Kidney epithelial cell (primary cell): ENCODE measurements at regions not wholly inside any gene's neighbourhood (a gene's known extent, or its start where the extent isn't known, plus 50 kb on each side); places are given as distances from the start of the nearest gene placed in this dataset.
A peak's percentile ranks its signal among the peaks of the same experiment; 100 is the strongest.

Source experiments
- DNase-seq: peaks from one replicate; pipeline ENCODE4 v3.0.0-alpha.2; 2010; ENCODE audit warnings: low read depth
- H3K27me3 ChIP-seq: 2 replicates; pipeline ENCODE4 v1.6.0; 2011; ENCODE audit warnings: low read length; ENCODE audit not compliant: control insufficient read depth, insufficient read depth
- H3K36me3 ChIP-seq: 2 replicates; pipeline ENCODE4 v1.5.1; 2011; ENCODE audit warnings: low read length; ENCODE audit not compliant: control insufficient read depth, insufficient read depth
- H3K4me3 ChIP-seq: 2 replicates; pipeline ENCODE4 v1.5.1; 2011; ENCODE audit warnings: low read depth, mild to moderate bottlenecking, control low read depth, low read length
- TF ChIP-seq, protein P1 (sequence below): IDR thresholded peaks from 2 replicates; pipeline ENCODE4 v1.5.1; 2011; ENCODE audit warnings: mild to moderate bottlenecking, moderate library complexity, low read length, control low read depth, inconsistent platforms; ENCODE audit not compliant: insufficient read depth, poor library complexity, severe bottlenecking

DNA sequence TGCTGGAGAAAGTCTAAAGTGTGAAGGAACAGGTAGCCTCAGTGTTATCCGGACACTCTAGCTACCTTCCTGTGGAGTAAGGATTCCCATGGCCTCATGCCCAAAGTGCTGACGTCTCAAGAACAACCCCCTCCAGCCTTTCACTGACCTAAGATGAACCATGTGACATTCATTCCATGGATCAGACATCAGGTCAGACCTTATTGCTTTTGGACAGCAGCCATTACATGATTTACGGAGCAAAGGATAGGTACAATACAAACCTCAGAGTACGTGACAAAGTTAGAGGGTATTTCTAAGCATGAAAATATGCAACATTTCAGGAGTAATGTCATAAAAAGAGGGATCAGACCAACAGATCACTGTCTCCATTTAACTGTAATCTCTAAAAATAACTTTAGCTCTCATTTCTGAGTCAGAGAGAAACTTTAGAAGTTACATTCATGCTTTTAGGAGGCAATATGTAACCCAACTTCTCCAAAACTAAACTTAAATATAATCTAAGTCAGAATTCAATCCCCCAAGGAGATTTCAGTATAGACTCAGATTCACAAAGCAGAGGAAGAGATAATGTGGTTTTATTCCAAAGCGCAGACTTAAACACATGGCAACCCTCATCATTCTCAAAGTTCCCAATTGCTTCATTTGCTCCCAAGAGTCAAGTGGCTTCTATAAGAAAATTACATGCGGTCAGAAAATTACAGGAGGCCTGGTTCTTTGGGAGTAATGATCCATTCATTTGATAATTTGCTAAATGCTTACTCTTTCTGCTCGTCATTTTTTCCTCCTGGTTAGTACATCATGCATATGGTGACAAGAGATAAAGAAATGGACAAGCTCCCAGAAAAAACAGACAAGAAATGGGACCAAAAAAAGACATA lies 280.4 kb downstream of the SETD4 start:
- Histone ChIP-seq H3K36me3 (no peaks in the 10 kb centered on the region), H3K4me3 (no peak overlapping the region), H3K27me3 (no peaks in the 10 kb centered on the region)
- peak; percentile 79 for DNase-seq
- TF ChIP-seq, protein P1, sequence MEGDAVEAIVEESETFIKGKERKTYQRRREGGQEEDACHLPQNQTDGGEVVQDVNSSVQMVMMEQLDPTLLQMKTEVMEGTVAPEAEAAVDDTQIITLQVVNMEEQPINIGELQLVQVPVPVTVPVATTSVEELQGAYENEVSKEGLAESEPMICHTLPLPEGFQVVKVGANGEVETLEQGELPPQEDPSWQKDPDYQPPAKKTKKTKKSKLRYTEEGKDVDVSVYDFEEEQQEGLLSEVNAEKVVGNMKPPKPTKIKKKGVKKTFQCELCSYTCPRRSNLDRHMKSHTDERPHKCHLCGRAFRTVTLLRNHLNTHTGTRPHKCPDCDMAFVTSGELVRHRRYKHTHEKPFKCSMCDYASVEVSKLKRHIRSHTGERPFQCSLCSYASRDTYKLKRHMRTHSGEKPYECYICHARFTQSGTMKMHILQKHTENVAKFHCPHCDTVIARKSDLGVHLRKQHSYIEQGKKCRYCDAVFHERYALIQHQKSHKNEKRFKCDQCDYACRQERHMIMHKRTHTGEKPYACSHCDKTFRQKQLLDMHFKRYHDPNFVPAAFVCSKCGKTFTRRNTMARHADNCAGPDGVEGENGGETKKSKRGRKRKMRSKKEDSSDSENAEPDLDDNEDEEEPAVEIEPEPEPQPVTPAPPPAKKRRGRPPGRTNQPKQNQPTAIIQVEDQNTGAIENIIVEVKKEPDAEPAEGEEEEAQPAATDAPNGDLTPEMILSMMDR = no peak

DNA sequence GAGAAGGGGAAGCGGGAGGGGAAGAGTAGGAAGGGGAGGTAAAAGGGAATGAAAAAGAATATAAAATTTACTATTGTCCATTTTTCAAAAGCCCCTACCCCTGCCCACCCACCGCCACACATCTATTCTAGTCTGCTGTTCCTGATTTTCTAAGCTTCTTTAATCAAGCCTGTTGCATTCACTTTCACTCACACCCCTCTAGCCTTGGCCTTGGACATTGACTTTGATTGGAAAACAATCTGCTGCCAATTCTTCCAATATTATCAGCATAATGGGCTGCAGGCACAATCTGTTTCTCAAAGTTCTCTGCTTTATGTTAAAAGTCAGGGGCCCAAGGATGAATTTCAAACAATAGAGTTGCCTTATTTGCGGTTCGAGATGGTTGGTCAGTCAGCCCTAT lies 281.2 kb downstream of the SETD4 start:
- TF ChIP-seq, protein P1 = no peak
- Histone ChIP-seq H3K4me3 (no peak overlapping the region), H3K27me3 (no peaks in the 10 kb centered on the region), H3K36me3 (no peaks in the 10 kb centered on the region)
- DNase-seq = no peak

DNA sequence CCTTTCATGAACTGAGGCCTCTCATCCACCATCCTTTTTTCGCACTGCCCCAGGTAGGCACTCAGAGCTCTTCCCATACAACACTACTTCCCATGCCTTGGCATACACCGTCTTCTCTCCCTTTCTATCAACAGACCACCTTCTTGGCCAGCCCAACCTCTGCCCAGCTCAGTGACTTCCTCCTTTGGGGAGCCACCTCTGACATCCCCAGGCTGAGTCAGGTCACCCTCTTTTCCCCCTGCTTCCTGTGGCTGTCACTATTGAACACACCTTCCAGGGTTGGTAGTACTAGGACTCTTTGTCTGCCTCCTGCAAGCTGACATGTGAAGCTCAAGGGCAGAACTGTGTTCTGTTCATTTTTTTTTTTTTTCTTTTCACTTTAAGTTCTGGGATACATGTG lies 283.2 kb downstream of the SETD4 start:
- H3K4me3 ChIP-seq = no peak overlapping the region
- H3K36me3 ChIP-seq = no peaks in the 10 kb centered on the region
- TF ChIP-seq, protein P1 = no peak
- peaks cover 2% of the 10 kb centered on the region for H3K27me3 ChIP-seq
- no peak for DNase-seq

DNA sequence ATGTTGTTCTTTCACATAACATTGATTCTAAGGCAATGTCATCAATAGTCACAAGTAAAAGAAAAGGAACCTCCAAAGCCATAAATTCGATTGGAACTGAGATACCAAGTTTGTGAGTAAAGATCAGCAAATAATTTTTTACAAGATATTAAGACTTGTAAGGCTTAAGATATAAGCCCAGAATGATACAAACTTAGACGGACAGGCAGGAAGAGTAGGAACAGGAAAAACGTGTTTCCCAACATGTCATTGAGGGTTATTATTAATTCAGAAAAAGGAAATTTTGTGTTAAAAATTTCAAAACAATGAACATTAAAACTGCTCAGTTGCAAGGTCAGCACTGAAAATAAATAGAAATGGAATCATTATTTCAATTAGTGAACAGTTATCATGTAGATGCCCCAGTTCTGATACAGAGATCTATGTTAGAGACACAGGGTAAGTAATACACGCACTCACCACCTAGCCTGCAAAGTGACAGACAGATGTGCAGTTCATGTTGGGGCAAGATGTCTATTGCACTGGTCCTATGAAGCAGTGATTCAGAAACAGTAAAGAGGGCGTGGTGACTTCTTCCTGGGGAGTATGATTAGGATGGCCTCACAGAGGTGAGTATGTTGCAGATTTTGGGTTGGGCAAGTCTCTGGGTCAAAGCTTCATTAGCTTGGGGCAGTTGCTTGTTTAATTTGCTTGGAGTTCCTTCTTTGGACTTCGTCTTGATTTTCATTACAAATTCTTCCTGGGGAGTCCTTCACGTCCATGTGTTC lies 284.4 kb downstream of the SETD4 start:
- TF ChIP-seq, protein P1 = no peak
- Histone ChIP-seq H3K27me3 (peaks cover 2% of the 10 kb centered on the region), H3K36me3 (no peaks in the 10 kb centered on the region), H3K4me3 (no peak overlapping the region)
- DNase-seq = no peak

DNA sequence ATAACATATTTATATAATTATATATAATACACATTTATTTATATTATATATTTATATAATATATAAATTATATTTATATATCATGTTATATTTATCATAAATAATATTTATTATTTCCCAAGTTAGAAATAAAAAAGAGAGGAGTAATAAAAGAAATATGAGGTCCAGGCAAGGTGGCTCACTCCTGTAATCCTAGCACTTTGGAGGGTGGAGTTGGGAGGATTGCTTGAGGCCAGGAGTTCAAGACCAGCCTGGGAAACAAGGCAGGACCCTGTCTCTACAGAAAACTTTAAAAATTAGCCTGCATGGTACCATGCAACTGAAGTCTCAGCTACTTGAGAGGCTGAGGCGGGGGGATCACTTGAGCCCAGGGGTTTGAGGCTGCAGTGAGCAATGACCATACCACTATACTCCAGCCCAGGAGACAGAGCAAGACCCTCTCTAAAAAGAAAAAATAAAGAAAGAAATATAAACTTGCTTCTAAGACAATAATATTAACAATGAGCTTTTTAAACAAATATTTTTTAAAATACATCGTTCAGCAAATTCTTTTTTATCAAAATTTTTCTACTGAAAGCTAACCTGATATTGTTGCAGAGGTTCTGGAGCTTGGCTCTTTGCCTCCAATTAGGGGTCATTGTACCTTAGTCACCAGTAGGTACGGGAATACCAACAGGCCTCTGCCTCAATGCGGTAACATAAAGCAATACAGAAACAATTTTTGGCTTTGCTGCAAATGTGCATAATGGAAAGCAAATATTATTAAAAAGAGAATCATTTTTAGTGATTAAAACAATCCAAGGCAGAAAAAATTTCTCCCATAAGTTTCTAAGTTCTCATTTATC lies 290.0 kb downstream of the SETD4 start:
- H3K36me3 ChIP-seq = no peaks in the 10 kb centered on the region
- H3K27me3 ChIP-seq = peaks cover 2% of the 10 kb centered on the region
- DNase-seq = no peak
- TF ChIP-seq, protein P1 = no peak
- no peak overlapping the region for H3K4me3 ChIP-seq
